GM23338 (cell line): ENCODE measurements at regions not wholly inside any gene's neighbourhood (a gene's known extent, or its start where the extent isn't known, plus 50 kb on each side); places are given as distances from the start of the nearest gene placed in this dataset.

ENCODE experiments used
- CREB1 ChIP-seq: fragments of 250-450 bp; sonication (Bioruptor Pico); IDR thresholded peaks from 2 replicates; pipeline ENCODE4 v1.5.0; 2020; ENCODE audit warnings: low read depth, mild to moderate bottlenecking, moderate library complexity
- CTCF ChIP-seq, 2 experiments: fragments of 200-600 bp in 1 of 2; sonication (generic) in 1 of 2; conservative IDR thresholded peaks; 2 replicates each; pipeline versions ENCODE4 v1.5.1 to v1.6.1; 2016 to 2017; ENCODE audit warnings: antibody characterized with exemption in 2 of 2, low read depth in 2 of 2, mild to moderate bottlenecking in 2 of 2, moderate library complexity in 1 of 2
- EZH2 ChIP-seq: fragments of 200-600 bp; sonication (generic); IDR thresholded peaks from one replicate; pipeline ENCODE4 v1.8.0; 2017; ENCODE audit warnings: antibody characterized with exemption, mild to moderate bottlenecking, low read depth; ENCODE audit not compliant: unreplicated experiment
- POLR2AphosphoS5 ChIP-seq: IDR thresholded peaks from 2 replicates; pipeline ENCODE4 v1.6.1; 2016; ENCODE audit warnings: antibody characterized with exemption, low read depth
- TF ChIP-seq, protein P1 (sequence below): IDR thresholded peaks from 2 replicates; pipeline ENCODE4 v1.6.1; 2016; ENCODE audit warnings: antibody characterized with exemption
- TF ChIP-seq, protein P2 (sequence below): IDR thresholded peaks from one replicate; pipeline ENCODE4 v1.6.1; 2018; ENCODE audit warnings: antibody characterized with exemption; ENCODE audit not compliant: unreplicated experiment

DNA sequence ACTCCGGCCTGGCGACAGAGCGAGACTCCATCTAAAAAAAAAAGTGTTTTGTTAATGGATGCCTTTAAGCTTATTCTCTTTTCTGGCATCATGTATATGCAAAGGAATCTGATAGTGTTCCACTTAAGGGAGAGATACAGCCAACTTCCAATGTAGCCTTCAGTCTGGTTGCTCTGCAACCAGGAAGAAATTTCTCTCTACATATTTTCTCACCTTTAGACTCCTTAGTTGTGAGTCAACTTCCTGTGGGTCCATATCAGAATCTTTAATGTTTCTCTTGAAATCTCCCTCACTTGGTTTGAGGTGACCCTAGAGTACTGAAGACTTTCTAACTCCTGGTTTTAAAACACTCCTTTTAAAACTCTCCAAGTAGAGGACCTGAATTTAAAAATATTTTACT, 340.4 kb downstream of the SLC6A15 start:
- no peak for TF ChIP-seq CTCF (conservative IDR thresholded peaks at IDR 0.05; ENCODE audit: low read depth in 2 of 2)
- TF ChIP-seq POLR2AphosphoS5, result no peak
- TF ChIP-seq, protein P1, sequence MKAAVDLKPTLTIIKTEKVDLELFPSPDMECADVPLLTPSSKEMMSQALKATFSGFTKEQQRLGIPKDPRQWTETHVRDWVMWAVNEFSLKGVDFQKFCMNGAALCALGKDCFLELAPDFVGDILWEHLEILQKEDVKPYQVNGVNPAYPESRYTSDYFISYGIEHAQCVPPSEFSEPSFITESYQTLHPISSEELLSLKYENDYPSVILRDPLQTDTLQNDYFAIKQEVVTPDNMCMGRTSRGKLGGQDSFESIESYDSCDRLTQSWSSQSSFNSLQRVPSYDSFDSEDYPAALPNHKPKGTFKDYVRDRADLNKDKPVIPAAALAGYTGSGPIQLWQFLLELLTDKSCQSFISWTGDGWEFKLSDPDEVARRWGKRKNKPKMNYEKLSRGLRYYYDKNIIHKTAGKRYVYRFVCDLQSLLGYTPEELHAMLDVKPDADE, result no peak
- TF ChIP-seq EZH2, result no peak
- no peak for TF ChIP-seq CREB1 (CRISPR knock-in tag)
- TF ChIP-seq, protein P2, sequence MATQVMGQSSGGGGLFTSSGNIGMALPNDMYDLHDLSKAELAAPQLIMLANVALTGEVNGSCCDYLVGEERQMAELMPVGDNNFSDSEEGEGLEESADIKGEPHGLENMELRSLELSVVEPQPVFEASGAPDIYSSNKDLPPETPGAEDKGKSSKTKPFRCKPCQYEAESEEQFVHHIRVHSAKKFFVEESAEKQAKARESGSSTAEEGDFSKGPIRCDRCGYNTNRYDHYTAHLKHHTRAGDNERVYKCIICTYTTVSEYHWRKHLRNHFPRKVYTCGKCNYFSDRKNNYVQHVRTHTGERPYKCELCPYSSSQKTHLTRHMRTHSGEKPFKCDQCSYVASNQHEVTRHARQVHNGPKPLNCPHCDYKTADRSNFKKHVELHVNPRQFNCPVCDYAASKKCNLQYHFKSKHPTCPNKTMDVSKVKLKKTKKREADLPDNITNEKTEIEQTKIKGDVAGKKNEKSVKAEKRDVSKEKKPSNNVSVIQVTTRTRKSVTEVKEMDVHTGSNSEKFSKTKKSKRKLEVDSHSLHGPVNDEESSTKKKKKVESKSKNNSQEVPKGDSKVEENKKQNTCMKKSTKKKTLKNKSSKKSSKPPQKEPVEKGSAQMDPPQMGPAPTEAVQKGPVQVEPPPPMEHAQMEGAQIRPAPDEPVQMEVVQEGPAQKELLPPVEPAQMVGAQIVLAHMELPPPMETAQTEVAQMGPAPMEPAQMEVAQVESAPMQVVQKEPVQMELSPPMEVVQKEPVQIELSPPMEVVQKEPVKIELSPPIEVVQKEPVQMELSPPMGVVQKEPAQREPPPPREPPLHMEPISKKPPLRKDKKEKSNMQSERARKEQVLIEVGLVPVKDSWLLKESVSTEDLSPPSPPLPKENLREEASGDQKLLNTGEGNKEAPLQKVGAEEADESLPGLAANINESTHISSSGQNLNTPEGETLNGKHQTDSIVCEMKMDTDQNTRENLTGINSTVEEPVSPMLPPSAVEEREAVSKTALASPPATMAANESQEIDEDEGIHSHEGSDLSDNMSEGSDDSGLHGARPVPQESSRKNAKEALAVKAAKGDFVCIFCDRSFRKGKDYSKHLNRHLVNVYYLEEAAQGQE, result no peak
